Uterus (tissue), 3 donors: ENCODE measurements at regions not wholly inside any gene's neighbourhood (a gene's known extent, or its start where the extent isn't known, plus 50 kb on each side); places are given as distances from the start of the nearest gene placed in this dataset.
"Not testable (repeated sequence)": the region's sequence is repeated elsewhere in the genome, so short reads cannot be mapped to it uniquely, and the experiment has no call there.

Experiments
- DNase-seq, 2 donors: peaks; one replicate each; pipeline ENCODE4 v3.0.0-alpha.2; 2019 to 2020
- H3K27ac ChIP-seq, 2 donors: fragments of 200-600 bp; sonication (generic); 1 replicate in 1 of 2; 2 replicates in 1 of 2; pipeline ENCODE4 v1.5.1; 2016 to 2018
- H3K27me3 ChIP-seq, 2 donors: fragments of 200-600 bp; sonication (generic); one replicate each; pipeline ENCODE4 v1.5.1; 2018 to 2019; ENCODE audit warnings: control low read depth in 1 of 2
- H3K36me3 ChIP-seq, 2 donors: fragments of 200-600 bp; sonication (generic); one replicate each; pipeline ENCODE4 v1.5.1; 2019; ENCODE audit warnings: control low read depth in 1 of 2
- H3K4me1 ChIP-seq, 2 donors: fragments of 200-600 bp; sonication (generic); one replicate each; pipeline ENCODE4 v1.5.1; 2018 to 2019; ENCODE audit warnings: control low read depth in 1 of 2
- H3K4me3 ChIP-seq, 2 donors: fragments of 200-600 bp; sonication (generic); 1 replicate in 1 of 2; 2 replicates in 1 of 2; pipeline ENCODE4 v1.5.1; 2018 to 2019; ENCODE audit warnings: mild to moderate bottlenecking in 1 of 2
- H3K9me3 ChIP-seq, 2 donors: fragments of 200-600 bp; sonication (generic); one replicate each; pipeline ENCODE4 v1.5.1; 2019; ENCODE audit warnings: control low read depth in 1 of 2
- intact Hi-C: fragments of 100-400 bp; cut with DNase I; formaldehyde crosslinking; loops from one replicate; pipeline ENCODE4 v1.15.1; 2023; ENCODE audit warnings: low total_unique reads
- donor health status: DM: yes; HTN: yes; CAD: no.

GRCh38 chr21:6073993-6074705 is 4447.2 kb upstream of the TPTE start:
- H3K9me3 ChIP-seq, H3K4me1 ChIP-seq, H3K27me3 ChIP-seq, intact Hi-C loops, H3K27ac ChIP-seq, H3K4me3 ChIP-seq, H3K36me3 ChIP-seq, DNase-seq: not testable (repeated sequence)

- H3K9me3 ChIP-seq, H3K4me3 ChIP-seq, H3K4me1 ChIP-seq, DNase-seq, H3K27ac ChIP-seq, H3K36me3 ChIP-seq, intact Hi-C loops, H3K27me3 ChIP-seq: not testable (repeated sequence)
These were observed 4446.4 kb upstream of the TPTE start for GRCh38 chr21:6074935-6075334.

- DNase-seq, H3K9me3 ChIP-seq, H3K27ac ChIP-seq, H3K27me3 ChIP-seq, H3K4me3 ChIP-seq, intact Hi-C loops, H3K4me1 ChIP-seq, H3K36me3 ChIP-seq: not testable (repeated sequence)
These were observed 4445.7 kb upstream of the TPTE start for GRCh38 chr21:6075627-6076208.

GRCh38 chr21:6077358-6077757 is 4444.0 kb upstream of the TPTE start:
- H3K4me1 ChIP-seq, intact Hi-C loops, H3K4me3 ChIP-seq, H3K27me3 ChIP-seq, H3K9me3 ChIP-seq, H3K36me3 ChIP-seq, DNase-seq, H3K27ac ChIP-seq: not testable (repeated sequence)

- H3K27ac ChIP-seq, H3K9me3 ChIP-seq, H3K4me1 ChIP-seq, H3K4me3 ChIP-seq, intact Hi-C loops, H3K27me3 ChIP-seq, H3K36me3 ChIP-seq: not testable (repeated sequence)
- peak in 1 of 2 donors; percentile 2 for DNase-seq
These were observed 4442.5 kb upstream of the TPTE start for GRCh38 chr21:6078902-6079301.

- DNase-seq, H3K36me3 ChIP-seq, intact Hi-C loops, H3K9me3 ChIP-seq, H3K27ac ChIP-seq, H3K4me3 ChIP-seq, H3K4me1 ChIP-seq, H3K27me3 ChIP-seq: not testable (repeated sequence)
These were observed 4440.3 kb upstream of the TPTE start for GRCh38 chr21:6080941-6081655.

- intact Hi-C loops, H3K4me3 ChIP-seq, DNase-seq, H3K4me1 ChIP-seq, H3K27me3 ChIP-seq, H3K27ac ChIP-seq, H3K9me3 ChIP-seq, H3K36me3 ChIP-seq: not testable (repeated sequence)
These were observed 4439.2 kb upstream of the TPTE start for GRCh38 chr21:6082166-6082565.

- DNase-seq, H3K4me1 ChIP-seq, H3K27me3 ChIP-seq, H3K36me3 ChIP-seq, H3K4me3 ChIP-seq, intact Hi-C loops, H3K27ac ChIP-seq, H3K9me3 ChIP-seq: not testable (repeated sequence)
These were observed 4437.7 kb upstream of the TPTE start for GRCh38 chr21:6083574-6084120.

- H3K4me3 ChIP-seq, H3K36me3 ChIP-seq, DNase-seq, H3K27ac ChIP-seq, H3K4me1 ChIP-seq, intact Hi-C loops, H3K9me3 ChIP-seq, H3K27me3 ChIP-seq: not testable (repeated sequence)
These were observed 4435.3 kb upstream of the TPTE start for GRCh38 chr21:6086038-6086437.

- H3K27me3 ChIP-seq, H3K36me3 ChIP-seq, intact Hi-C loops, H3K4me3 ChIP-seq, H3K27ac ChIP-seq, H3K9me3 ChIP-seq, H3K4me1 ChIP-seq, DNase-seq: not testable (repeated sequence)
These were observed 4433.7 kb upstream of the TPTE start for GRCh38 chr21:6087579-6088178.

GRCh38 chr21:6090286-6090908 is 4431.0 kb upstream of the TPTE start:
- H3K4me1 ChIP-seq, intact Hi-C loops, DNase-seq: not testable (repeated sequence)

GRCh38 chr21:6091335-6092027 is 4429.9 kb upstream of the TPTE start:
- DNase-seq, H3K27ac ChIP-seq, H3K36me3 ChIP-seq, intact Hi-C loops, H3K4me1 ChIP-seq, H3K27me3 ChIP-seq, H3K4me3 ChIP-seq, H3K9me3 ChIP-seq: not testable (repeated sequence)

More at GRCh38 chr21:6090286-6090908, 4431.0 kb upstream of the TPTE start:
- H3K4me3 ChIP-seq, H3K9me3 ChIP-seq, H3K36me3 ChIP-seq, H3K27ac ChIP-seq, H3K27me3 ChIP-seq: not testable (repeated sequence)
